Bronchial epithelial cell (primary cell): ENCODE measurements at regions not wholly inside any gene's neighbourhood (a gene's known extent, or its start where the extent isn't known, plus 50 kb on each side); places are given as distances from the start of the nearest gene placed in this dataset.

Experiments used
- DNase-seq: peaks from one replicate; pipeline ENCODE4 v3.0.0-alpha.2; 2010; ENCODE audit warnings: low read depth
- FAIRE-seq: peaks from 2 replicates; lab custom pipeline; 2011; peaks lifted over from hg19 to GRCh38; lab: Jason Lieb, UNC
- H3K27me3 ChIP-seq: 2 replicates; pipeline ENCODE4 v1.5.1; 2011; ENCODE audit warnings: low read length; ENCODE audit not compliant: control insufficient read depth, insufficient read depth
- H3K36me3 ChIP-seq: 2 replicates; pipeline ENCODE4 v1.5.1; 2011; ENCODE audit warnings: low read length; ENCODE audit not compliant: control insufficient read depth, insufficient read depth
- H3K4me3 ChIP-seq: 2 replicates; pipeline ENCODE4 v1.5.1; 2011; ENCODE audit warnings: mild to moderate bottlenecking, low read depth, low read length, control low read depth
- CTCF ChIP-seq: IDR thresholded peaks from 2 replicates; pipeline ENCODE4 v1.5.1; 2011; ENCODE audit warnings: mild to moderate bottlenecking, moderate library complexity, low read length, control low read depth, inconsistent platforms; ENCODE audit not compliant: insufficient read depth, severe bottlenecking

GRCh38 chr17:55584861-55585260, 73.6 kb upstream of the SMIM36 start:
- no peak for TF ChIP-seq CTCF
- no peaks in the 10 kb centered on the region for H3K27me3 ChIP-seq
- FAIRE-seq: no peak

GRCh38 chr17:55584055-55584685, 72.9 kb upstream of the SMIM36 start:
- H3K36me3 ChIP-seq: no peaks in the 10 kb centered on the region
- no peaks in the 10 kb centered on the region for H3K27me3 ChIP-seq
- no peak for FAIRE-seq
- peak; percentile 72 for DNase-seq
- no peak for TF ChIP-seq CTCF
- H3K4me3 ChIP-seq: no peak overlapping the region

More at GRCh38 chr17:55584861-55585260, 73.6 kb upstream of the SMIM36 start:
- DNase-seq: no peak
- Histone ChIP-seq H3K4me3 (no peak overlapping the region), H3K36me3 (no peaks in the 10 kb centered on the region)

GRCh38 chr17:55582897-55583296, 71.6 kb upstream of the SMIM36 start:
- DNase-seq (no peak), FAIRE-seq (no peak)
- Histone ChIP-seq H3K4me3 (no peak overlapping the region), H3K36me3 (no peaks in the 10 kb centered on the region), H3K27me3 (no peaks in the 10 kb centered on the region)
- no peak for TF ChIP-seq CTCF

- FAIRE-seq (no peak), DNase-seq (no peak)
- H3K27me3 ChIP-seq: no peaks in the 10 kb centered on the region
- no peak overlapping the region for H3K4me3 ChIP-seq
- TF ChIP-seq CTCF: no peak
- no peaks in the 10 kb centered on the region for H3K36me3 ChIP-seq
Observed at GRCh38 chr17:55580596-55581133, 69.4 kb upstream of the SMIM36 start.

- H3K36me3 ChIP-seq: no peaks in the 10 kb centered on the region
- no peak overlapping the region for H3K4me3 ChIP-seq
- DNase-seq: no peak
- no peak for FAIRE-seq
- TF ChIP-seq CTCF: no peak
- H3K27me3 ChIP-seq: no peaks in the 10 kb centered on the region
Observed at GRCh38 chr17:55577687-55578086, 66.4 kb upstream of the SMIM36 start.
